EL (cell line): ENCODE measurements at regions not wholly inside any gene's neighbourhood (a gene's known extent, or its start where the extent isn't known, plus 50 kb on each side); places are given as distances from the start of the nearest gene placed in this dataset.

Experiments used
- DNase-seq: peaks from one replicate; pipeline ENCODE4 v3.0.0-alpha.2; 2016

DNA sequence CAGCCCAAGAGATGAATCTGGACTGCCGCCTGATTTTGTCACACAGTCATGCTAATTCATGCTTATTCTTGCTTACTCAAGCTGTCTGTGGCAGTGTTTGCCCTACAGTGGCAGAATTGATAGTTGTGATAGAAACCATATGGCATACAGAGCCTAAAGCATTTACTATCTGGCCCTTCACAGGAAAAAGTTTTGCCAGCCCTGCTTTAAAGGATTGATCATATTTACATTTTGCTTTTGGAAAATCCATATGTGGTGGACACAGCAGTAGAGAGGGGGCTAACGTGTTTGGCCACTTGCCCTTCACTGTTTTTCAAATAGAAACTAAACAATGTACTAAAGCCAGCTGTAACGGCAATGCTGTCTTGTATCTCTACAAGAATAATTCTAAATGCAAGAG is 974.0 kb upstream of the GHITM start:
- no peak for DNase-seq

- no peak for DNase-seq
Measured at GRCh38 chr10:83166344-83166743, 973.0 kb upstream of the GHITM start.

GRCh38 chr10:83167081-83167480 is 972.2 kb upstream of the GHITM start:
- no peak for DNase-seq

GRCh38 chr10:83176901-83177300 is 962.4 kb upstream of the GHITM start:
- DNase-seq, result no peak

DNA sequence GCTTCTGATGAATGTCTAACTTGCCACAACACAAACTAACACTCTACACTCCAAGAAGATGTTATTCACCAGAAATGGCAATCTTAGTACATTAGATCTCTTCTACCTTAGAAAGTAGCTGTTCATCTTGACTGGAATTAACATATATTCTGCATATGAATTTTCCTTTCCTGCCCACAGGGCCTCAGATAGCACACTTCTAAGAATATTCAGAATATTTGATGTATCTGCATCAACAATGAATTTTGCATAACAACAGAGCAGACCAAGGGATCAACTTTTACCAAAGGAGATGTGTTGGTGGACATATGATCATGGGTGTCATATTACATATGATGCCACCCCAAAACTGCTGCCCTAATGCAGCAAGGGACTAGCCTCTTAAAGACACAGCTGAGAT is 960.8 kb upstream of the GHITM start:
- no peak for DNase-seq

DNA sequence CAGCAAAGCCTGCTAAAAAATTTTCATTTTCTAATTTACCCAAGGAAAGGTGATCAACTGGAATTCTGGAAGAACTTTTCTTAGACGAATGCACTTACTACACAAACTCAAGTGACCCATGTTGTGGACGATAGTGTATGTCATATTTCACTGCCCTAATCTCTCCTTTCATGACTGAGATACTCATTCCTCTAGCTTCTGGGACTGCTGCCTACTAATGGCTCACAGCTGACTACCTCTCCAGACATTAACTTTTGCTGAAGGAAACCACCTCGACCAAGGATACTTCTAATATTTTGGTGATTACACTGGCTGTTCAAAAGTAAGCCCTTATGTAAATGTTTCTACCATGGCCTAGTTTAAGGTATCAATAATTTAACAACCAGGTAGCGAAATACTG is 959.9 kb upstream of the GHITM start:
- DNase-seq, result no peak

GRCh38 chr10:83182076-83182475 is 957.2 kb upstream of the GHITM start:
- DNase-seq, result no peak

- DNase-seq, result no peak
Measured at GRCh38 chr10:83184641-83185040, 954.7 kb upstream of the GHITM start.

DNA sequence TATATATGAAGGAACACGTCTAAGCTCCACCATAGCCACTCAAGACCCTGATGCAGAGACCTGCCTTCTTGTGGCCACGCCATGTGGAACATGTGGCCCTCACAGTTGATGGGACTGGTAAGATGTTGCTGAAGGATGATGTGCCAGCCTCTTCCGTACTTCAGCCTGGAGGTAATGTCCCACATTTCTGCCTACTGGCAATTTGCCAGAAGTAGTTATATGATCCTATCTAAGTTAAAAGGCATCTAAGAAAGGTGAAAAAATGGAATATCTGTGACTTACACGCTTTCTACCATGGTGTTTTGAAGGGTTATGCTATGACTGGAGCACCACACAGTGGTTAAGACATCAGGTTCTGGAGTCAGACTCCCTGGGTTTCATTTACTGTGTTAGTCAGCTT is 948.7 kb upstream of the GHITM start:
- no peak for DNase-seq

DNA sequence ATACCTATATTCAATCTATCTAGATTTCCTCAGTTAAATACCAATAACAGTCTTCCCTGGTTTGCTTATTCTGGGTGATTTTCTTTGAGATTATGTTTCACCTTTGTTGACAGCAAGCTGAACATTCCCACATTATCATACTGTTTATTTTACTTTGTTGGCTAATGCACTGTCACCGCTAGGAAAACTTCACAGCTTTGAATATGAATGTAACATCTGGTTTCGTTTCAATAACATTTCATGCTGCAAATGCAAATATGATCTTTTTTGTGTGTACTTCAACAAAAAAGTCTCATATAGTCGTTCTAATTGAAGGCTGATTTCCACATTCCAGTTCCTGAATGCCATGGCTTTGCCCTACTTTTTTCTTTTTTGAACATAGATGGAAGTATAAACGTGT is 946.3 kb upstream of the GHITM start:
- no peak for DNase-seq

DNA sequence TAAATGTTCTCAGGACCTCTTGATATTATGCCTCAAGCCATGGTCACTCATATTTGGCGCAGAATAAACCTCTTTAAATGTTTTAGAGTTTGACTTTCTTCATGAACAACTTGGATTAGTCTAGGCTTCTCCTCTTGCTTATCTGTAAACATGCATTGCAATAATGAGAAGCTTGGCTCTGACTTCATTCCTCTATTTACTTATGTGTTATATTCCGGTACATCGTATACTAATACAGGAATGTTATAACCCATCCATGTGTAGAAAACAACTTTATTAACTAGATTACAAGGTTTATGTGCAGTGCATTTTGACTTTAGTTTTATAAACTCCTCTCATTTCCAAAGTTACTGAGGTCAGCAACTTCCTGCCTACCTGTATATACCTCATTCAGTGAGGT is 944.3 kb upstream of the GHITM start:
- no peak for DNase-seq

DNA sequence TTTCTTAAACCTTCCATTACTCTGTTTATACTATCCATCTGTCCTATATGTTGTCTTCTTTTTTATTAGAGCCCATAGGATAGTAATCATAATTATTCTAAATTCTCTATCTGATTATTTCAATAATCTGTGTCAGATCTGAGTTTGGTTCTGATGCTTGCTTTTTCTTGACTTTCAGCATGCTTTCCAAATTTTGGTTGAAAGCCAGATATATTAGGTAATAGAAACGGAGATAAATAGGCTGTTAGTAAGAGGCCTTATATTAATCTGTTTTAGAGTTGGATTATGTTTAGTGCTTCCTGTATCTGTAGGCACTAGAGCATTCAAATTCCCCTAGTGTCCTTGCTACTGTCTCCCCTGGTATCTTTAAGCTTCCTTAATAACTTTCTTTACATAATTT is 939.9 kb upstream of the GHITM start:
- no peak for DNase-seq

- DNase-seq, result no peak
Measured at GRCh38 chr10:83205861-83206260, 933.4 kb upstream of the GHITM start.

DNA sequence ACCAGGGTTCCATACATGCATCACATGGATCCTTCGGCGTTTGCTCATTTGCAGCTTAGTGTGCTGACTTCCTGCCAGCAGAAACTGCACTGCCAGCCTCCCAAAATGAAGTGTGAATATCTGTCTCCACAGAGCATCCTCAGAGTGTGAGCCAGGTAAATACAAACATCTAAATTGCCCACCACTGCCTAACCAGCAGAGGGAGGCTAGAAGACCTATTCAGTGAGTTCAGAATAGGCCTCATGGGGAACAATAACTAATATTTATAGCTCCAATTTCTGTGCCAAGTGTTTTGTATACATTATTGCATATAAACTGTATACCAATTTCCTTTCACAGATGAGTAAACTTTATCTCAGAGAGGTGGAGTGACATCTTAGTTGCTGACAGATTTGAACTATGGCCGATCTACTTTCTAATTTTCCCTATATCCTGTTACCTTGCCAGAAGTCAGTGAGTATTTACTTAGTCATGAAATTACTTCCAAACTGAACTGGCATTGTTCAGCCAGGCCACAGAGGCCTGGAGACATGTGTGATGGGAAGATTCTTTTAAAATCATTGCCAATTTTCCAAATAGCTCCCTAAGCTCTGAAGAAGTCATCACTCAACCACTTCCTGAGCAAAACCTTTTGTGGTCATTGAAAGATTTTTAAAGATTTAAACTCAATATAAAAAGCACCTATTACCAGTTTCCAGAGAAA is 926.5 kb upstream of the GHITM start:
- DNase-seq, result peak; percentile 3

DNA sequence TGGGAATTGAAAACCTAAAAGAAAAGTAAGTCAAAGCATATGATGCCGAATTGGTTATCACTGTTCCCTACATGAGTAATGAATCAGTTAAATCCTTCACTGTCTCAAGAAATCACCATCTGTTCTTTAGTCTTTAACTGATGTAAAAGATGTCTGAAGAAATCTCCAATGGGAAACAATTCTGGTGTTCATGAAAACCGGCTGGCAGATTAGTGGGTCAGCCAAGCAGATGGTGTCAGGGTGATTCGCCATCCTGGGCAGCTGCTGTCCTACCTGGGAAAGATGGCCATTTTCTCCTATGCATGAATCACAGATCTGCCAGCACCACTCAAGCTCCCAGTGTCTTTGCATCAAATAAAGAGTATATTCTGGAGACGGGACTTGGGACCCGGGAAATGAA is 925.2 kb upstream of the GHITM start:
- DNase-seq, result no peak

- no peak for DNase-seq
Measured at GRCh38 chr10:83218205-83218604, 921.1 kb upstream of the GHITM start.

DNA sequence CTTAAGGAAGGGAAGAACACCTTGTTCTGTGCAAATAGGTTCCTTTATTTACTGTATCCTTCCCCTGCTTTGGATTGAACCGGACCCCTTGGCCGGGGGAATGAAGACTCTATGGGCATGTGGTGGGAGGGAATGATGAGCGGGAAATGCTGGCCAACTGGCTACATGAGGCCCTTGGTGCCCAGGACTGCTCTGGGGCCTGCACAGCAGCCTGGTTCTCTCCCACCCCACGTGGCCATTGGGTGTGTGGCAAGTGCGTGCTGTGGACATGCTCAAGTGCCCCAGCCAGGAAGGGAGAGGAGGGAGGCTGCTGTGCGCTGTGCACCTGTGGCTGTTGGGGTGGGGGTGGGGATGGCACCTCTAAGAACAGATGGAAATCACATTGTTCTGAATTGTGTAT is 917.0 kb upstream of the GHITM start:
- DNase-seq, result no peak

- no peak for DNase-seq
Measured at GRCh38 chr10:83222832-83223742, 916.2 kb upstream of the GHITM start.

DNA sequence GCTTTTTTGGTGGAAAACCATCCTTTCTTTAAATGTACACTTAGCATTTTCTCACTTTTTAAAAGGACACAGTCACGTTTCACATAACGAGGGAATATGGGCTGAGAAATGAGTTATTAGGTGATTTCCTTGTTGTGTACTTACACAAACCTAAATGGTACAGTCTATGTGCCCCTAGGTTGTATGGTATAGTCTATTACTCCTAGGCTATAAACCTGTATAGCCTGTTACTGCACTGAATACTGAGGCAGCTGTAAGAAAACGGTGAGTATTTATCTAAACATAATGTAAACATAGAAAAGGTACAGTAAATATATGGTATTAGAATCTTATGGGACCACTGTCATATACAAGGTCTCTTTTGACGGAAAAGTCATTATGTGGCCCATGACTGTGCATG is 913.5 kb upstream of the GHITM start:
- DNase-seq, result no peak

DNA sequence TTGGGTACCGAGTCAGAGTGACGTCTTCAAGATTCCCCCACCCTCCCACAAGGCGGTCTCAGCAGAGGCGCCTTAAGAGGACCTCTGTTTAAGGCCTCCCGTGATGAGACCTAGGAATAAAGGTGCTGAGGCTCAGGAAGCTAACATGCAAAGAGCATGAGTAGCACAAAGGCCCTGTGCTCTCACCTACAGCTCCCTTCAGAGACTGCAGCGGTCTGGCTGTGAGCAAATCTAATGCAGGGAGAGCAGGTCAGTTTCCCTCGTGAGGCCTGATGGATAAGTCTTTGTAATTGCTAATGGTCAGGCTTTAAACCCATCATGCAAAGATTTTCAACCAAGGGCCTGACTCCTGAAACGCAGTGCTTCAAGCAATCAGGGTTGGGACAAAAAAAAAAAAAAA is 909.3 kb upstream of the GHITM start:
- DNase-seq, result no peak

GRCh38 chr10:83233691-83234090 is 905.6 kb upstream of the GHITM start:
- DNase-seq, result no peak

DNA sequence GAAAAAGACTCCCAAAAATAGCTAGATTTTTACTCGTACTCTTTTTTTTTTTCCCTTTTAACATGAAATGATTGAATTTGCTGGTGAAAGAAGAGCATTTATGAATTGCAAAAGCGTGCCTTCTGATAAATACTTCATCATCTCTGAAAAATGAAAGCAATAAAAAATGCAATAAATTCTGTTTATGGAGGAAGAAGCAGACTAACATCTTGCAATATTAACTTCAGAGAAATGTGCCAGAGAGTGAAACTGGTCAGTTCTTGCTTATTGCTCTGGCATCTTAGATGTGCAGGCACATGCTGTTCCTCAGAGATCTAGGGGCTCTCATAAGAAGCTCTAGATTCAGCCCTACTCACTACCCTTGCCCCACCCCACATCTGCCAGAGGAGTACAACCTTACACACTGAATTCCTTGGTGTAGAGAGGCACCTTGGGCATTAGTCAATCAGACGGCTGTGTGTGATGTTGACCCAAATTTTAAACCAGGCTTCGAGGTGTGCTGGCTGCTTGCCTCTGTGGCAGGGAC is 891.1 kb upstream of the GHITM start:
- no peak for DNase-seq

GRCh38 chr10:83250396-83250795 is 888.9 kb upstream of the GHITM start:
- DNase-seq, result no peak

- DNase-seq, result no peak
Measured at GRCh38 chr10:83252169-83252568, 887.1 kb upstream of the GHITM start.
